HG03432 (cell line): ENCODE measurements at regions not wholly inside any gene's neighbourhood (a gene's known extent, or its start where the extent isn't known, plus 50 kb on each side); places are given as distances from the start of the nearest gene placed in this dataset.

ENCODE experiments used
- ATAC-seq: cut with Tn5 transposase; IDR thresholded peaks from one replicate; pipeline ENCODE4 v1.9.1; 2021; ENCODE audit warnings: mild to moderate bottlenecking, moderate library complexity; ENCODE audit not compliant: unreplicated experiment

- no peak for ATAC-seq
These were observed 105.7 kb upstream of the INHBA start for GRCh38 chr7:41808541-41808940.

GRCh38 chr7:41803569-41803968 lies 100.7 kb upstream of the INHBA start:
- no peak for ATAC-seq

- no peak for ATAC-seq
These were observed 93.4 kb upstream of the INHBA start for GRCh38 chr7:41796331-41796730.

GRCh38 chr7:41795276-41795833 lies 92.5 kb upstream of the INHBA start:
- no peak for ATAC-seq

GRCh38 chr7:41793556-41793955 lies 90.7 kb upstream of the INHBA start:
- no peak for ATAC-seq

GRCh38 chr7:41792120-41792519 lies 89.2 kb upstream of the INHBA start:
- ATAC-seq: no peak

GRCh38 chr7:41788556-41788955 lies 85.7 kb upstream of the INHBA start:
- no peak for ATAC-seq

- no peak for ATAC-seq
These were observed 84.9 kb upstream of the INHBA start for GRCh38 chr7:41787651-41788350.

GRCh38 chr7:41786944-41787343 lies 84.1 kb upstream of the INHBA start:
- ATAC-seq: no peak

GRCh38 chr7:41786404-41786803 lies 83.5 kb upstream of the INHBA start:
- no peak for ATAC-seq

GRCh38 chr7:41785840-41786239 lies 83.0 kb upstream of the INHBA start:
- no peak for ATAC-seq

- no peak for ATAC-seq
These were observed 82.4 kb upstream of the INHBA start for GRCh38 chr7:41785265-41785664.

- peak; percentile 44 for ATAC-seq
These were observed 77.0 kb upstream of the INHBA start for GRCh38 chr7:41779918-41780317.

- no peak for ATAC-seq
These were observed 75.2 kb upstream of the INHBA start for GRCh38 chr7:41777894-41778596.

- no peak for ATAC-seq
These were observed 72.1 kb upstream of the INHBA start for GRCh38 chr7:41774966-41775365.

- ATAC-seq: no peak
These were observed 70.9 kb upstream of the INHBA start for GRCh38 chr7:41773756-41774155.

- no peak for ATAC-seq
These were observed 68.8 kb upstream of the INHBA start for GRCh38 chr7:41771717-41772116.

GRCh38 chr7:41769162-41769561 lies 66.3 kb upstream of the INHBA start:
- no peak for ATAC-seq

- ATAC-seq: no peak
These were observed 60.7 kb upstream of the INHBA start for GRCh38 chr7:41763626-41764025.

GRCh38 chr7:41762641-41763040 lies 59.8 kb upstream of the INHBA start:
- no peak for ATAC-seq

- no peak for ATAC-seq
These were observed 57.4 kb upstream of the INHBA start for GRCh38 chr7:41760293-41760692.

- no peak for ATAC-seq
These were observed 55.4 kb upstream of the INHBA start for GRCh38 chr7:41758321-41758720.
